Psoas muscle (tissue), 7 donors: ENCODE measurements at regions not wholly inside any gene's neighbourhood (a gene's known extent, or its start where the extent isn't known, plus 50 kb on each side); places are given as distances from the start of the nearest gene placed in this dataset.

ENCODE experiments used
- ATAC-seq, 4 donors: fragments of 200-7000 bp; cut with Tn5 transposase; one replicate each; pipeline ENCODE4 v1.9.1; 2020; ENCODE audit warnings: moderate library complexity in 3 of 4, mild to moderate bottlenecking in 2 of 4
- DNase-seq, 2 donors: peaks; one replicate each; pipeline ENCODE4 v3.0.0-alpha.2; 2020
- H3K27ac ChIP-seq: fragments of 200-600 bp; one replicate; pipeline ENCODE4 v1.8.0; 2022
- H3K27me3 ChIP-seq, 3 donors: fragments of 200-600 bp in 1 of 3; one replicate each; pipeline versions ENCODE4 v1.6.1 to v1.8.0; 2013 to 2022; ENCODE audit warnings: low read length in 2 of 3, mild to moderate bottlenecking in 2 of 3, moderate library complexity in 1 of 3; ENCODE audit not compliant: insufficient read depth in 3 of 3
- H3K36me3 ChIP-seq, 2 donors: fragments of 200-600 bp in 1 of 2; one replicate each; pipeline versions ENCODE4 v1.6.1 to v1.8.0; 2013 to 2022; ENCODE audit warnings: low read depth in 1 of 2, mild to moderate bottlenecking in 1 of 2, moderate library complexity in 1 of 2; ENCODE audit not compliant: insufficient read depth in 1 of 2
- H3K4me1 ChIP-seq: fragments of 200-600 bp; one replicate; pipeline ENCODE4 v1.8.0; 2022
- H3K4me3 ChIP-seq: fragments of 200-600 bp; one replicate; pipeline ENCODE4 v1.8.0; 2022; ENCODE audit warnings: mild to moderate bottlenecking
- H3K9me3 ChIP-seq: fragments of 200-600 bp; one replicate; pipeline ENCODE4 v1.8.0; 2022
- WGBS, 3 donors: extraction: QIAGEN DNeasy Blood & Tissue Kit; methylation state at CpG; one replicate each; pipeline versions ENCODE4 v1.1.6 to v1.1.7; 2013; 5-methylcytosine and 5-hydroxymethylcytosine counted together
- intact Hi-C, 2 donors: fragments of 100-400 bp; cut with DNase I; formaldehyde crosslinking; loops; one replicate each; pipeline versions ENCODE4 v1.11.0 to v1.14.2; 2022
- TF ChIP-seq, protein P1 (sequence below): fragments of 200-600 bp; IDR thresholded peaks from one replicate; pipeline ENCODE4 v1.8.0; 2022; ENCODE audit warnings: antibody characterized with exemption
- donor health status: healthy with polysubstance abuse.
- donor health status: DM: no; HTN: no; CAD: no; lungs with moderate emphysema.
- donor health status: Bipolar disorder and iron deficiency.
- donor health status: healthy.
- donor health status: DM: yes; HTN: yes; CAD: no.
- donor health status: DM: no; HTN: no; CAD: no.
- donor health status: DM: yes; HTN: yes; CAD: no.

DNA sequence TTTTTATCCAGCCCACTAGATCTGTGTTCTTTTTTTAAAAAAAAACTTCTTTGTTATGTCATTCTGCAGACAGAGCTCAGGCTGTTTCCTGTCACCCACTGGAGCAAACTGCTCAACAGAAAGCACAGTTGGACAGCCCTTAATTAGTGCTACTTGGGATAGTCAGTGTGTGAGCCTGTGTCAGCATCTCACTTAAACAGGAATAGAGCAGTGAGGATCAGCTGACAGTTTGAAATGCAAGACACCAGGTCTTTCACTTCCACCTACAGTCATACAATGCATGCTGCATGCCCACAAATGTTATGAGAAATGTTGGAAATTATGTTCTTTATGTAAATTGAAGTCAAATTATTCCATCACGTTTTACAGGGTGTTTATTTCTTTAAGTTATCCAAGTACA is 174.9 kb downstream of the NR4A2 start:
- DNase-seq (no peak), ATAC-seq (no peak)
- H3K27me3 ChIP-seq, result no peaks in the 10 kb centered on the region
- TF ChIP-seq, protein P1, sequence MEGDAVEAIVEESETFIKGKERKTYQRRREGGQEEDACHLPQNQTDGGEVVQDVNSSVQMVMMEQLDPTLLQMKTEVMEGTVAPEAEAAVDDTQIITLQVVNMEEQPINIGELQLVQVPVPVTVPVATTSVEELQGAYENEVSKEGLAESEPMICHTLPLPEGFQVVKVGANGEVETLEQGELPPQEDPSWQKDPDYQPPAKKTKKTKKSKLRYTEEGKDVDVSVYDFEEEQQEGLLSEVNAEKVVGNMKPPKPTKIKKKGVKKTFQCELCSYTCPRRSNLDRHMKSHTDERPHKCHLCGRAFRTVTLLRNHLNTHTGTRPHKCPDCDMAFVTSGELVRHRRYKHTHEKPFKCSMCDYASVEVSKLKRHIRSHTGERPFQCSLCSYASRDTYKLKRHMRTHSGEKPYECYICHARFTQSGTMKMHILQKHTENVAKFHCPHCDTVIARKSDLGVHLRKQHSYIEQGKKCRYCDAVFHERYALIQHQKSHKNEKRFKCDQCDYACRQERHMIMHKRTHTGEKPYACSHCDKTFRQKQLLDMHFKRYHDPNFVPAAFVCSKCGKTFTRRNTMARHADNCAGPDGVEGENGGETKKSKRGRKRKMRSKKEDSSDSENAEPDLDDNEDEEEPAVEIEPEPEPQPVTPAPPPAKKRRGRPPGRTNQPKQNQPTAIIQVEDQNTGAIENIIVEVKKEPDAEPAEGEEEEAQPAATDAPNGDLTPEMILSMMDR, result no peak
- H3K4me1 ChIP-seq, result no peaks in the 10 kb centered on the region
- H3K4me3 ChIP-seq, result no peak overlapping the region
- H3K36me3 ChIP-seq, result no peaks in the 10 kb centered on the region
- no peaks in the 10 kb centered on the region for H3K9me3 ChIP-seq
- intact Hi-C loops, result no loop called here
- H3K27ac ChIP-seq, result no peak overlapping the region
- WGBS, 3 donors, result 51 to 61% (median 52%) methylated on average over 1 of the region's 1 CpG

DNA sequence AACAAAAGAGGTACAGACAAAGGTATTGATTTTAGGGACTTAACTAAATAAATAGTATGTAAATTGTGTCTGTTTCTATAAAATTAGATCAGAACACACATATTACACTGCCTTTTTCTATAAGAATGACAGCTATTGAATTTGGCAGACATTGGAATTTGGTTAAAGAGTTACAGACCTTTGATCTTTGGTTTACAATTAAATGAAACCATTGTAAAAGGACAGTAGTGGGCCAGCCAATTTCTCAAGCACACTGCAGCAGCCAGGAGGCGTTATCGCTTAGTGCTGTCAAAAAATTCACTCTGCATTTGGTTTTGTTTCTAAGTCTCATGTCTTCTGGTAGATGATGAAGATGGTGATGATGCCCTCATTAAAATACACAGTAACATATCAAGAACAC is 175.9 kb downstream of the NR4A2 start:
- ATAC-seq (no peak), DNase-seq (no peak)
- H3K36me3 ChIP-seq, result no peaks in the 10 kb centered on the region
- TF ChIP-seq, protein P1, result no peak
- no peaks in the 10 kb centered on the region for H3K27me3 ChIP-seq
- 75 to 84% (median 79%) methylated on average over 2 of the region's 2 CpGs for WGBS, 3 donors
- no peaks in the 10 kb centered on the region for H3K9me3 ChIP-seq
- intact Hi-C loops, result no loop called here
- no peak overlapping the region for H3K4me3 ChIP-seq
- no peaks in the 10 kb centered on the region for H3K4me1 ChIP-seq
- no peak overlapping the region for H3K27ac ChIP-seq

DNA sequence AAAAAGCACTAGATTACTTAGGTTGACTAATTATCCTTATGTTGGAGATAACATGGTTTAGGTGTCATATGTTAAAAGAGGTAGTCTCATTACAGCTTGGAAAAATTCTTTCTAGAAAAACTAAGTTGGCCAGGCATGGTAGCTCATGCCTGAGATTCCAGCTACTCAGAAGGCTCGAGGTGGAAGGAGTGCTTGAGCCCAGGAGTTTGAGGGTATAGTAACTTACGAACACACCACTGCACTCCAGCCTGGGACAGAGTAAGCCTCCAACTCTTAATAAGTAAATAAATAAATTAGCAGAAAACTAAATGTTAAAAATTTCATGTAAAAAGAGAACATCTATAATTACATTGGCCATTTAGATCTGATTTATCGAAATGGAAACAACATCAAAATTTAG is 177.2 kb downstream of the NR4A2 start:
- 83 to 85% (median 85%) methylated on average over 3 of the region's 3 CpGs for WGBS, 3 donors
- ATAC-seq, result no peak
- H3K36me3 ChIP-seq, result no peaks in the 10 kb centered on the region
- no peaks in the 10 kb centered on the region for H3K27me3 ChIP-seq
- H3K9me3 ChIP-seq, result no peaks in the 10 kb centered on the region
- H3K4me1 ChIP-seq, result no peaks in the 10 kb centered on the region
- TF ChIP-seq, protein P1, result no peak
- DNase-seq, result no peak
- intact Hi-C loops, result no loop called here
- no peak overlapping the region for H3K4me3 ChIP-seq
- no peak overlapping the region for H3K27ac ChIP-seq

DNA sequence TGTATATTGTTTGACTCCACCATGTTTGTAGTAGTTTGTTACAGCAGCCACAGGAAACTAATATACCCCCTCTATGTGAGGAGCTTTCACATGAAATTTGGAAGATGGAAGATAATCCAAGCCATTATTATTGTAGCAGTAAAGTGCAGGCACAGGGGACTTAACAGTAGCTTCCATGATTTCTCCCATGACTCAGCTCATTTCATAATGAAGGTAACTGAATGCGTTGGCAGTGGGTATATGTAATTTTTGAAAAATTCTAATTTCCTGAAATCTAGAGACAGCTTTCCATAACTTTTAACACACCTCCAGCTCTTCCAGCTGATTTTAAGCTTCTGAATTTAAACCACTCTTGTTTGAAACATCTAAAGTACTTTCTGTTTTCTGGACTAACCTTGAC is 181.2 kb downstream of the NR4A2 start:
- no peak for ATAC-seq

More for the DNA sequence above, 181.2 kb downstream of the NR4A2 start:
- H3K27ac ChIP-seq, result no peak overlapping the region
- intact Hi-C loops, result no loop called here
- H3K4me1 ChIP-seq, result no peaks in the 10 kb centered on the region
- H3K4me3 ChIP-seq, result no peak overlapping the region
- H3K9me3 ChIP-seq, result no peaks in the 10 kb centered on the region
- TF ChIP-seq, protein P1, result no peak
- WGBS, 3 donors, result 83 to 93% (median 90%) methylated on average over 1 of the region's 1 CpG
- DNase-seq, result no peak
- H3K36me3 ChIP-seq, result no peaks in the 10 kb centered on the region
- no peaks in the 10 kb centered on the region for H3K27me3 ChIP-seq
